ENCODE measurements at regions not wholly inside any gene's neighbourhood (a gene's known extent, or its start where the extent isn't known, plus 50 kb on each side); places are given as distances from the start of the nearest gene placed in this dataset.

DNA sequence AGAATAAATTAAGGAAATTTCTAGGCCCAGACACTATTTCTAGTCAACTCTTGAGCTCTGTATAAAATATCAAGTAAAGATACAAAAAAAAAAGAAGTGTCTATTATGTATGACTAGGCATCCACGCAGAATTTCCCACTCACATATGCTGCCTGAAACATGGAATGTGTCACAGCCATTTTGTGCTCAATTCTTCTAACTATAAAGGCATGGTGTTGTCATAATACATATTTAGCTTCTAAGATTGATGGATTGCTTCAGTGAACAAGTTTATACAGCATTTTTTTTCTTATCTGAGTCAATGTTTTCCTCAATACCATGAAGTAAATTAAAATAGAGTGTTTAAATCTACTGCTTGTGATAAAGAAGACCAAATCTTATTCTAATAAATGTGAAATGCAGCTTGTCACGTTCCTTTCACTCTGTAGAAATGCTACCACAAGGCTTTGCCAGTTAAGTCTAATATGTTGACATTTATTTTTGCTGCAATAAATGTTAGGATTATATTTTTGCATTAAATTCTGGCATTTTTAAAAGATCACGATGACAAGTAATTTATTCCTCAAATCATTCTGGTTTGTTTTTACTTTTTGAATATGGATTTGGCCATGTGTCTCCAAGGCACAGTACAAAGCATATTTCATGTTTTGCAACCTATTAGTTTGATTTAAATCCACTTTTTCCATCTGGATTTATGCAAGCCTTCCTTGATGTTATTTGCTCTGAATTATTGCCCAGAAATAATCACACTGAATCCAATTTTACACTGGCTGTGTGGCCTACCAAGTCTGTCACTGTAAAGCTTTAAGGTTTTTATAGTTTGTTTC lies 1829.0 kb upstream of the PCDH7 start:
- no peak for DNase-seq

DNA sequence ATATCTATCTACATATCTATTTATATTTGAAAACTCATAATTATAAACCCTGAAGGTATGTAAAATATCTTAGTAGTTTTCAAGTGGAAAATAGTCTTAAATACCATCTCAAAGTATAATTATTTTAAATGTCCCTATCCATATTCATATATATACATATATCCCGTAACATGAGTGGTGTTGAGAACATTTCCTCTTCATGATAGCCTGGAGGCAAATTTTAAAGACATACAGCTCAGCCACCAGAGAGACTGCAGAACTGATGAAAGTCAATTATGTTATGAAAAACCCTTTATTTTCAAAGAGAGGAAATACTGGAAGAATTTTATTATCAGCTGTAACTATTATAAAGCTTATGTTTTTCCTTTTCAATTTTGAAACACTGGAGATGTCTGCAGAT lies 1806.7 kb upstream of the PCDH7 start:
- no peak for DNase-seq

DNA sequence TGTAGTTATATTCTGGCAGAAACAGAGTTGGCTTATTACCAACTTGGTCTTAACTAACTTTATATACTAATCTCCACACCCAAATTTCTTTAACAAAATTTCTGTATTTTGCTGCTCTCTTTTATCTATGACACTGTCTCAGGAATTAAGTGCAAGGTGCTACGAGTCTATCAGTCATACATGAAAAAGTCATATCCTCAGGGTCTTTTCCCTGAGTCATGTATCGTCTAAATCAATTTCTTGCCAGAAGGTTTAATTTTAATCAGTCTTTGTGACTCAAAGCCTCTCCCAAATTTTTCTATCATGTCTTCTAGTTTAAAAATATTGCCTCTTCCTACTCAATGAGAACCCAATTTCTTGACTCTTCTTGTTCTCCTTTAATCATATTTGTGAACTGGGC lies 1803.6 kb upstream of the PCDH7 start:
- no peak for DNase-seq

- DNase-seq, result no peak
These were observed 1801.3 kb upstream of the PCDH7 start for GRCh38 chr4:28918871-28919270.

DNA sequence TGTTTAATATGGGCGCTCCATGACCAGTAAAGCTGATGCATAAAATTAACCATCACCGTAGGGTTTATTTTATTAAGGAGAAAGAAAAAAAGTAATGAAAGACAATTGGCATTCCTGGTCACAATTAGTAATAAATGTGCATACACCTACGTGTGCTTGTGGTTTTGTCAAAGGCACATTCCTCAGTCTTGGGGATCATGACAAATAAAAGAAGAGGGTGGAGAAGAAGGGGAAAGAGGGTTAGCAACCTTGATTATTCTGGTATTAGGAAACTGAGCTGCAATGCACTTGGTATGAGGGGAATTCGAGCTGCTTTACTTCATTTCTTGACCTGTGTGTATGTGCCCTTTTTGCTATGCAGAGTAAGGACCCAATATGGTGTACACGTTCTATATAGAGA lies 1798.3 kb upstream of the PCDH7 start:
- no peak for DNase-seq

DNA sequence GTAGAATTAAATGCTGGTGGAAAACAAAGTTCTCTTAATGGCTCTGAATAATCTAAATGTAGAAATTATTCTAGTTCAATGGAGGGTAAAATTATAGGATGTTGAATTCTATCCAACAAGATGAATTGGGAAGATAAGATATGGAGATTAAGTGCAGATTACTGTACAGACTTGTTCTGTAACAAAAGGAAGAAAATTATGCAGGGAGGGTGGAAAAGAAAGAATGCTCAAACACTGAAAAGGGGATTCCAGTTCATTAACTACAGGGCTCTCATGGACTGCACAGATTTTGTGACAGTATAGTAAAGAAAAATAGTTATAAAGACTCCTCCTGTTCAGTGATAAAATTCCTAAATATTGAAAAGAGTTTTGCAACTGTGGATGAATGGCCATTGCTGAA lies 1794.0 kb upstream of the PCDH7 start:
- DNase-seq, result no peak

DNA sequence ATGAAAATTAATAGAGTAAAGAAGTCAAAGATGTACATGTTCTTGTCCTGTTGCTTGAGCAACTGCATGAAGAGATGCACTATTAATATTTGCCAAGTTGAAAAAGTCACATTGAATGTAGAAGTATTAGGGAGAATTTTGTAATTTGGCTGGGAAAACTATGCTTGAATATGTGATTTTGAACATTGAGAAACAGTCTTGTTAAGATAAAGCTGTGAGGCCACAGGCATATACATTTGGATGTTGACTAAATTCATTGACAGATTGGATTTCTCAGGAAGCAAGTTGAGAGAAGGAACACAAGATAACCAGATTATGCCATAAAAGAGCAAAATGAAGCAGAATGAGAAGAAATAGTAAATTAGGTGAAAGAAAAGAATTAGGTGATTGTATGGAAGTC lies 1777.5 kb upstream of the PCDH7 start:
- no peak for DNase-seq

DNA sequence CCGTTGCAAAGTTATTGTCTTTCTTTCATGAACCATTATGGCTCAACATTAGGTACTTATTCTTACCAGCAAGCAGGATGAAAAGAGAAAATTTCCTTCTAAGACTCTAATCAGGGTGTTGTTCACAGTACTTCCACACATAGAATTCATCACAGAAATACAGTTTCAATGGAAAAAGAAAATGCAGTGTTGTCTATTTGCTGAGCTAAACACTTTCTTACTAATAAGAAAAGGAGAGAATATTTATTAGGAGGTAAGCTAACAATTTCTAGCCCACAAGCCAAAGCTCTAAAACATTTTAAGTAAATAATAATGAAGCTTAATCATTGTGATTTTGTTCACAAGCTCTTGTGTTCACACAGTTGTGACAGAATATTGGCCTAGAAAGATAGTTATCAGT lies 1772.8 kb upstream of the PCDH7 start:
- DNase-seq, result no peak

GRCh38 chr4:28948501-28948900 lies 1771.7 kb upstream of the PCDH7 start:
- DNase-seq, result no peak

GRCh38 chr4:28966982-28967381 lies 1753.2 kb upstream of the PCDH7 start:
- DNase-seq, result no peak

GRCh38 chr4:28973587-28974350 lies 1746.4 kb upstream of the PCDH7 start:
- no peak for DNase-seq

DNA sequence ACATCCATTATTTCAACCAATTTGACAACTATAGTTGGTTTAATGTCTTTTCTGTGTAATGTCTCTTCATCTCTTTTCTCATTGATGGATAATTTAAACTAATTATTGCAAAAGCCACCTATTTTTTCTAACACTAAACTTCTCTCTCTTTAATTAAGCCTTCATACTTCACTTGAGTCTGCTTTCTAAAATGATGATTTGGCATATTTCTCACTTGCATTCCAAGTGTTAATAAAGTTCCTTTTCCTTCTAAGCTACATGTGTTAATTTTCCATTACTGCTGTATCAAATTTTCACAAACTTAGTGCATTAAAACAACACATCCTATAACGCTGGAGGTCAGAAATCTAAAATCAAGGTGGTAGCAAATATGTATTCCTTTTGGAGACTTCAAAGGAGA lies 1743.8 kb upstream of the PCDH7 start:
- no peak for DNase-seq

GRCh38 chr4:29002151-29002550 lies 1718.0 kb upstream of the PCDH7 start:
- no peak for DNase-seq

DNA sequence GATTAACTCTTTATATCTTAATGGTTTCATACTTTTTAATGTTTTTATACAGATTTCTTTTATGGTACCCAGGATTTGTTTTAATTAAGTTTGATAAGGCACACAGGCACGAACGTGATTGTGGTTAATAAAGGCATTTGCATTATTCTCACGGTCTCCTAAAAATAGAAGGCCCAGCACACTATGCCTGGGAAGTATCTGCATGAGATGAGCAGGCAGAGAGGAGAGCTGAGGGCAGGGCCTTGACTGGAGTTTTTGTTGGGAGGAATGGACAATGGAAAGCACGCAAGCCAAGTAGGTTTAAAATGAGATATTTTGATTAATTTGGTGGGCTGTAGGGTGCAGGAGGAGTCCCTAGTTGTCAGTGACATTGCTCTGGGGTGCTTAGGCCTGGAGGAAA lies 1714.3 kb upstream of the PCDH7 start:
- no peak for DNase-seq

GRCh38 chr4:29009908-29010307 lies 1710.3 kb upstream of the PCDH7 start:
- DNase-seq, result no peak

DNA sequence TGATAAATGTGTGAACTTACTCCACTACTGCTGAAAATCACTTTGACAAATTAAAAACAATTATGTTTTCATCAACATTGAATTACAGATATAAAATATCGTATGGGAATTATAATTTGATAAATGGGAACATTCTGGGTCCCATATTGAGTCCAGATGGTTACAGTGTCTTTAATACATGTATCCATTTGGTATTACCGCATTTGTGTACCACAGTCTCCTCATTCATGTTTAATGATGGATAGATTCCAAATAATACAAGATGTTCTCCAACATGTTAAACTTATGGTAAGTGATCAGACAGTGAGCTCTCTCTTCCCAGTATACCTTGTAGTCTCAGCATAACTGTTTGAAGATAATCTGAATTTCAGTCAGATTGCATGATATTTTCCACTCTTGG lies 1706.8 kb upstream of the PCDH7 start:
- DNase-seq, result no peak

GRCh38 chr4:29014555-29014954 lies 1705.6 kb upstream of the PCDH7 start:
- DNase-seq, result no peak

GRCh38 chr4:29033703-29034102 lies 1686.5 kb upstream of the PCDH7 start:
- DNase-seq, result no peak

GRCh38 chr4:29037501-29037900 lies 1682.7 kb upstream of the PCDH7 start:
- no peak for DNase-seq

- DNase-seq, result no peak
These were observed 1676.8 kb upstream of the PCDH7 start for GRCh38 chr4:29043411-29043810.

DNA sequence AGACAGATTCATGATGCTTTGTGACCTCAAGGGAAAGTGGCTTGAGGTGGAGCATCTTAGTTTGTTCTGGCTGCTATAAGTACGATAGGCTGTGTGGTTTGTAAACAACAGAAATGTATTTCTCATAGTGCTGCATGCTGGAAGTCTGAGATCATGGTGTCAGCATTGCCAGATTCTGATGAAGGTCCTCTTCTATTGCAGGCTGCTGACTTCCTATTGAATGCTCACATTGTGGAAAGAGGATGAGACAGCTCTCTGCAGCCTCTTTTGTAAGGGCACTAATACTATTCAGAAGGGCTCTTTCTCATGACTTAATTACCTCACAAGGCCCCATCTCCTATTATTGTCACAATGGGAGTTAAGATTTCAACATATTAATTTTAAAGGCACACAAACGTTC lies 1674.0 kb upstream of the PCDH7 start:
- no peak for DNase-seq

GRCh38 chr4:29046781-29047180 lies 1673.4 kb upstream of the PCDH7 start:
- no peak for DNase-seq

DNA sequence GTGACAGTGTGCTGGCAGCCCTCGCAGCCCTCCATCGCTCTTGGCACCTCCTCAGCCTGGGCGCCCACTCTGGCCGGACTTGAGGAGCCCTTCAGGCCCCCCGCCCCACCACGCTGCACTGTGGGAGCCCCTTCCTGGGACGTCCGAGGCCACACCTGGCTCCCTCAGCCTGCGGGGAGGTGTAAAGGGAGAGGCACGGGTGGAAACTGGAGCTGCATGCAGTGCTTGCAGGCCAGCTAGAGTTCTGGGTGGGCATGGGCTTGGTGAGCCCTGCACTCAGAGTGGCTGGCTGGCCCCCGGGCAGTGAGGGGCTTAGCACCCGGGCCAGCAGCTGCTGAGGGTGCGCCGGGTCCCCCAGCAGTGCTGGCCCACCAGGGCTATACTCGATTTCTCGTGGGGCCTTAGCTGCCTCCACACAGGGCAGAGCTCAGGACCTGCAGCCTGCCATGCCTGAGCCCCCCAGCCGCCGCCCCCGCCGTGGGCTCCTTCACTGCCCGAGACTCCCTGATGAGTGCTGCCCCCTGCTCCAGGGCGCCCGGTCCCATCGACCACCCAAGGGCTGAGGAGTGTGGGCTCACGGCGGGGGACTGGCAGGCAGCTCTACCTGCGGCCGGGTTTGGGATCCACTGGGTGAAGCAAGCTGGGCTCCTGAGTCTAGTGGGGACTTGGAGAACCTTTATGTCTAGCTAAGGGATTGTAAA lies 1672.7 kb upstream of the PCDH7 start:
- no peak for DNase-seq

- no peak for DNase-seq
These were observed 1668.7 kb upstream of the PCDH7 start for GRCh38 chr4:29051381-29051965.

Measured in NCI-H2171 treated with DMSO at 0.1 percent for 48 hours (cell line).